Fibroblast of lung (primary cell): ENCODE measurements at regions not wholly inside any gene's neighbourhood (a gene's known extent, or its start where the extent isn't known, plus 50 kb on each side); places are given as distances from the start of the nearest gene placed in this dataset.
A peak's percentile ranks its signal among the peaks of the same experiment; 100 is the strongest.

Experiments used
- DNase-seq, 2 donors: peaks; one replicate each; pipeline versions ENCODE4 v3.0.0 to v3.0.0-alpha.2; 2010; ENCODE audit warnings: low read depth in 2 of 2
- H2AFZ ChIP-seq: 2 replicates; pipeline ENCODE4 v1.5.1; 2012; ENCODE audit warnings: low read length, control low read depth, inconsistent platforms
- H3K27ac ChIP-seq: 2 replicates; pipeline ENCODE4 v1.5.1; 2011; ENCODE audit warnings: low read length, control low read depth; ENCODE audit not compliant: insufficient read depth
- H3K27me3 ChIP-seq: 2 replicates; pipeline ENCODE4 v1.5.1; 2011; ENCODE audit warnings: mild to moderate bottlenecking, low read length; ENCODE audit not compliant: control insufficient read depth, insufficient read depth
- H3K36me3 ChIP-seq: 2 replicates; pipeline ENCODE4 v1.5.1; 2011; ENCODE audit warnings: low read length; ENCODE audit not compliant: control insufficient read depth, insufficient read depth
- H3K4me1 ChIP-seq: 2 replicates; pipeline ENCODE4 v1.5.1; 2011; ENCODE audit warnings: low read length; ENCODE audit not compliant: control insufficient read depth, insufficient read depth; ENCODE audit errors: extremely low read depth
- H3K4me2 ChIP-seq: 2 replicates; pipeline ENCODE4 v1.5.1; 2011; ENCODE audit warnings: low read length, control low read depth; ENCODE audit not compliant: insufficient read depth; ENCODE audit errors: extremely low read depth
- H3K4me3 ChIP-seq, 4 experiments: fragments of 200-600 bp in 1 of 4; sonication (generic) in 1 of 4; replicated peaks in 1 of 4; 2 replicates each; pipeline ENCODE4 v1.5.1; 2011 to 2016; ENCODE audit warnings: low read length in 4 of 4, low read depth in 3 of 4, mild to moderate bottlenecking in 3 of 4, control low read depth in 2 of 4, inconsistent platforms in 1 of 4, mixed read lengths in 1 of 4; ENCODE audit not compliant: insufficient read depth in 1 of 4; ENCODE audit errors: control extremely low read depth in 1 of 4
- H3K79me2 ChIP-seq: 2 replicates; pipeline ENCODE4 v1.5.1; 2012; ENCODE audit warnings: mild to moderate bottlenecking, low read length, inconsistent platforms; ENCODE audit not compliant: control insufficient read depth, insufficient read depth
- H3K9ac ChIP-seq: 2 replicates; pipeline ENCODE4 v1.5.1; 2011; ENCODE audit warnings: mild to moderate bottlenecking, low read length, control low read depth; ENCODE audit not compliant: insufficient read depth
- H3K9me3 ChIP-seq: 2 replicates; pipeline ENCODE4 v1.5.1; 2012; ENCODE audit warnings: low read depth, low read length; ENCODE audit not compliant: control insufficient read depth, insufficient read depth
- H4K20me1 ChIP-seq: 2 replicates; pipeline ENCODE4 v1.5.1; 2011; ENCODE audit warnings: low read length; ENCODE audit not compliant: control insufficient read depth, insufficient read depth; ENCODE audit errors: extremely low read depth
- CTCF ChIP-seq, 2 donors: IDR thresholded peaks in 1 of 2; conservative IDR thresholded peaks in 1 of 2; 1 replicate in 1 of 2; 2 replicates in 1 of 2; pipeline ENCODE4 v1.5.1; 2011 to 2012; ENCODE audit warnings: low read length in 2 of 2, control low read depth in 1 of 2, inconsistent platforms in 1 of 2, low read depth in 1 of 2, mild to moderate bottlenecking in 1 of 2
- EZH2 ChIP-seq: IDR thresholded peaks from 2 replicates; pipeline ENCODE4 v1.5.1; 2012; ENCODE audit warnings: low read length, control low read depth, mild to moderate bottlenecking; ENCODE audit errors: missing control alignments

DNA sequence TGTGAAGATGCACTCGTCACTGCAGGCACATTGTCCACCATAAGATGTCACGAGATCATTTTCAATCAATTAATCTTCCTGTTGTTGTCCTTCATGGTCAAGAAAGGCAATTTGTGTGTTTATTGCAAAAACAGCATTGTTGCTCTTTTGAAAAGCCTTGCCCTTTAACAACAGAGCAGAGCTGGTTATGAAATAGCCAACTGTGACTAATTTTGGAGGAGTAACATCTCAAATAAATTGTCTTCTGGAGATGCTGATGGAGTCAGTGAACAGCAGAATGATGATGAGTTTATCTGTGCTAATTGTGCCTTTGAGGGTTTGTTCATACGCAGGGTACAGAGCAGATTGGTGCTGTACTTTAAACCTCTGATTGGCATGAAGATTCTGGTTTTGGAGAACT lies 88.3 kb upstream of the E2F7 start:
- H3K9ac ChIP-seq, result no peak overlapping the region
- DNase-seq, result peak in 1 of 2 donors; percentile 9
- no peak overlapping the region for H2AFZ ChIP-seq
- H3K4me1 ChIP-seq, result no peaks in the 10 kb centered on the region
- H3K79me2 ChIP-seq, result no peaks in the 10 kb centered on the region
- no peak overlapping the region for H3K4me2 ChIP-seq
- no peak overlapping the region for H3K27ac ChIP-seq
- no peaks in the 10 kb centered on the region for H3K36me3 ChIP-seq
- no peaks in the 10 kb centered on the region for H3K27me3 ChIP-seq
- peaks cover 1% of the 10 kb centered on the region for H4K20me1 ChIP-seq
- TF ChIP-seq CTCF (conservative IDR thresholded peaks at IDR 0.05 in 1 of 2, IDR thresholded peaks at IDR 0.05 in 1 of 2; ENCODE audit: low read depth in 1 of 2, low read length in 2 of 2) (no peak), EZH2 (no peak)
- no peak overlapping the region for H3K4me3 ChIP-seq
- no peaks in the 10 kb centered on the region for H3K9me3 ChIP-seq

- Histone ChIP-seq H4K20me1 (peaks cover 1% of the 10 kb centered on the region), H3K9ac (no peak overlapping the region), H3K4me3 (no peak overlapping the region), H3K36me3 (no peaks in the 10 kb centered on the region), H2AFZ (no peak overlapping the region), H3K4me1 (no peaks in the 10 kb centered on the region), H3K79me2 (no peaks in the 10 kb centered on the region), H3K4me2 (no peak overlapping the region), H3K9me3 (no peaks in the 10 kb centered on the region), H3K27ac (no peak overlapping the region), H3K27me3 (no peaks in the 10 kb centered on the region)
- peak; percentile 57 to 82 for DNase-seq
- TF ChIP-seq CTCF (conservative IDR thresholded peaks at IDR 0.05 in 1 of 2, IDR thresholded peaks at IDR 0.05 in 1 of 2; ENCODE audit: low read depth in 1 of 2, low read length in 2 of 2) (peak; percentile 67 to 74), EZH2 (no peak)
Observed at GRCh38 chr12:77152623-77153193, 87.3 kb upstream of the E2F7 start.

GRCh38 chr12:77151030-77151429 lies 85.7 kb upstream of the E2F7 start:
- H3K27ac ChIP-seq, result no peak overlapping the region
- no peak overlapping the region for H3K9ac ChIP-seq
- no peak for DNase-seq
- H3K4me2 ChIP-seq, result no peak overlapping the region
- no peak overlapping the region for H3K4me3 ChIP-seq
- H3K79me2 ChIP-seq, result no peaks in the 10 kb centered on the region
- H3K4me1 ChIP-seq, result no peaks in the 10 kb centered on the region
- TF ChIP-seq EZH2 (no peak), CTCF (conservative IDR thresholded peaks at IDR 0.05 in 1 of 2, IDR thresholded peaks at IDR 0.05 in 1 of 2; ENCODE audit: low read depth in 1 of 2, low read length in 2 of 2) (no peak)
- no peaks in the 10 kb centered on the region for H3K9me3 ChIP-seq
- no peak overlapping the region for H2AFZ ChIP-seq
- H4K20me1 ChIP-seq, result peaks cover 1% of the 10 kb centered on the region
- no peaks in the 10 kb centered on the region for H3K27me3 ChIP-seq
- H3K36me3 ChIP-seq, result no peaks in the 10 kb centered on the region
